Activated B cell treated with CpG ODN at 0.5 μM for 24 hours (primary cell): ENCODE measurements at regions not wholly inside any gene's neighbourhood (a gene's known extent, or its start where the extent isn't known, plus 50 kb on each side); places are given as distances from the start of the nearest gene placed in this dataset.
"Not testable (repeated sequence)": the region's sequence is repeated elsewhere in the genome, so short reads cannot be mapped to it uniquely, and the experiment has no call there.

Experiments used
- ATAC-seq: fragments of 200-7000 bp; cut with Tn5 transposase; one replicate; pipeline ENCODE4 v1.10.0; 2021; ENCODE audit warnings: low read depth, mild to moderate bottlenecking, moderate library complexity
- CTCF ChIA-PET: fragments of 350-600 bp; sonication (Branson Sonifier 250); formaldehyde crosslinking; loops from one replicate; lab custom pipeline; 2021; ENCODE audit warnings: antibody characterized with exemption; lab: Charles Lee
- POLR2A ChIA-PET: fragments of 350-600 bp; sonication (Branson Sonifier 250); formaldehyde crosslinking; loops from one replicate; lab custom pipeline; 2021; ENCODE audit warnings: antibody characterized with exemption; lab: Charles Lee
- DNase-seq: peaks from one replicate; pipeline ENCODE4 v3.0.0; 2022
- H3K27ac Mint-ChIP-seq: one replicate; pipeline ENCODE4 v1.8.0; 2020; ENCODE audit warnings: mixed read lengths
- H3K27me3 Mint-ChIP-seq: one replicate; pipeline ENCODE4 v1.8.0; 2021; ENCODE audit warnings: mixed read lengths
- H3K36me3 Mint-ChIP-seq: one replicate; pipeline ENCODE4 v1.8.0; 2021; ENCODE audit warnings: low read depth, mixed read lengths
- H3K4me1 Mint-ChIP-seq: one replicate; pipeline ENCODE4 v1.8.0; 2021; ENCODE audit warnings: mixed read lengths
- H3K4me3 Mint-ChIP-seq: one replicate; pipeline ENCODE4 v1.8.0; 2020; ENCODE audit warnings: mild to moderate bottlenecking, mixed read lengths
- H3K9me3 Mint-ChIP-seq: one replicate; pipeline ENCODE4 v1.8.0; 2020; ENCODE audit warnings: mixed read lengths
- CTCF ChIP-seq: fragments of 200-600 bp; IDR thresholded peaks from one replicate; pipeline ENCODE4 v1.8.0; 2022; ENCODE audit warnings: antibody characterized with exemption, mild to moderate bottlenecking
- intact Hi-C: fragments of 100-400 bp; cut with micrococcal nuclease; formaldehyde crosslinking; loops from one replicate; pipeline ENCODE4 v1.15.1; 2024

GRCh38 chr4:40686081-40686913 lies 56.6 kb upstream of the RBM47 start:
- ChIA-PET CTCF (no interaction called here), POLR2A (no interaction called here)
- ATAC-seq, result no peak
- no peak overlapping the region for H3K27ac Mint-ChIP-seq
- no peak for TF ChIP-seq CTCF
- intact Hi-C loops, result no loop called here
- no peak for DNase-seq
- no peak overlapping the region for H3K4me3 Mint-ChIP-seq
- peaks cover 1% of the 10 kb centered on the region for H3K9me3 Mint-ChIP-seq
- H3K27me3 Mint-ChIP-seq, result peaks cover 2% of the 10 kb centered on the region
- no peaks in the 10 kb centered on the region for H3K36me3 Mint-ChIP-seq
- H3K4me1 Mint-ChIP-seq, result no peaks in the 10 kb centered on the region

- ChIA-PET CTCF (no interaction called here), POLR2A (no interaction called here)
- ATAC-seq (no peak), DNase-seq (no peak)
- intact Hi-C loops, result no loop called here
- no peak for TF ChIP-seq CTCF
- Mint-ChIP-seq H3K27me3 (peaks cover 2% of the 10 kb centered on the region), H3K36me3 (no peaks in the 10 kb centered on the region), H3K4me1 (no peaks in the 10 kb centered on the region), H3K4me3 (no peak overlapping the region), H3K9me3 (peaks cover 6% of the 10 kb centered on the region), H3K27ac (no peak overlapping the region)
Observed at GRCh38 chr4:40687676-40688389, 58.2 kb upstream of the RBM47 start.

GRCh38 chr4:40688446-40689095 lies 58.9 kb upstream of the RBM47 start:
- H3K27ac Mint-ChIP-seq, result no peak overlapping the region
- CTCF ChIA-PET, result no interaction called here
- POLR2A ChIA-PET, result no interaction called here

GRCh38 chr4:40693946-40694345 lies 55.8 kb upstream of the NSUN7 start:
- Mint-ChIP-seq H3K9me3 (peaks cover 6% of the 10 kb centered on the region), H3K4me1 (no peaks in the 10 kb centered on the region), H3K4me3 (no peak overlapping the region), H3K27me3 (peaks cover 2% of the 10 kb centered on the region), H3K27ac (no peak overlapping the region), H3K36me3 (no peaks in the 10 kb centered on the region)
- ChIA-PET POLR2A (no interaction called here), CTCF (no interaction called here)
- TF ChIP-seq CTCF, result no peak
- no peak for ATAC-seq
- intact Hi-C loops, result no loop called here
- DNase-seq, result no peak

More at GRCh38 chr4:40688446-40689095, 58.9 kb upstream of the RBM47 start:
- DNase-seq, result no peak
- Mint-ChIP-seq H3K4me3 (no peak overlapping the region), H3K4me1 (no peaks in the 10 kb centered on the region), H3K9me3 (peaks cover 6% of the 10 kb centered on the region), H3K27me3 (peaks cover 2% of the 10 kb centered on the region), H3K36me3 (no peaks in the 10 kb centered on the region)
- intact Hi-C loops, result no loop called here
- no peak for TF ChIP-seq CTCF
- no peak for ATAC-seq

- DNase-seq, H3K27me3 Mint-ChIP-seq, H3K4me1 Mint-ChIP-seq, intact Hi-C loops, CTCF ChIA-PET, H3K4me3 Mint-ChIP-seq, POLR2A ChIA-PET, H3K27ac Mint-ChIP-seq, ATAC-seq, H3K36me3 Mint-ChIP-seq, H3K9me3 Mint-ChIP-seq: not testable (repeated sequence)
Observed at GRCh38 chr4:40697476-40697875, 52.3 kb upstream of the NSUN7 start.
